OCI-LY3 (cell line): ENCODE measurements at regions not wholly inside any gene's neighbourhood (a gene's known extent, or its start where the extent isn't known, plus 50 kb on each side); places are given as distances from the start of the nearest gene placed in this dataset.

Source experiments
- CTCF ChIP-seq: fragments of 200-600, 300-600 bp; sonication (generic); IDR thresholded peaks from 2 replicates; pipeline ENCODE4 v1.5.1; 2014; ENCODE audit warnings: antibody characterized with exemption, low read length, low read depth
- EZH2phosphoT487 ChIP-seq: fragments of 200-600 bp; shearing (Covaris generic); IDR thresholded peaks from 2 replicates; pipeline ENCODE4 v1.6.1; 2018; ENCODE audit warnings: antibody characterized with exemption, mixed run types, low read depth

GRCh38 chr3:79973482-79973881, 205.7 kb upstream of the ROBO1 start:
- TF ChIP-seq CTCF (no peak), EZH2phosphoT487 (no peak)
